Activated T-cell treated with anti-CD3 and anti-CD28 coated beads for 4 hours (primary cell): ENCODE measurements at regions not wholly inside any gene's neighbourhood (a gene's known extent, or its start where the extent isn't known, plus 50 kb on each side); places are given as distances from the start of the nearest gene placed in this dataset.
"Not testable (repeated sequence)": the region's sequence is repeated elsewhere in the genome, so short reads cannot be mapped to it uniquely, and the experiment has no call there.

Experiments
- DNase-seq: peaks from one replicate; pipeline ENCODE4 v3.0.0-alpha.2; 2020

DNA sequence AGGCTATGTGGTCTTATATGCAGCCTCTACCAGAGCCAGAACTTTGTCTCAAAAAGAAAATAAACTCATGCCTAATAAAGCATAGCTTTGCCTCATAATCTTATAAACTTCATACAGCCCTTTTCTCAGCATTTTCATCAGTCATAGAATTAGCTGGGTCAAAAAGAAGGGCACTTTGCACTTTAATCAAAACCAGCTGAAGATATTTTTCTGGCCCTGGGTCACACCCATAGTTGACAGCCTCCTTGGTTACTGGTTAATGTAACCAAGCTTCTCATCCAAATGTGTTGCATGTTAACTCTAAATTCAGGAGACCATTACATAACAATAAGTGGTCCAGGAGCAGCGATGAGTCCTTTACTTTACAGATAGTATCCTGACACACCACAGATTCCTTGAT lies 558.2 kb downstream of the FLRT2 start:
- no peak for DNase-seq

DNA sequence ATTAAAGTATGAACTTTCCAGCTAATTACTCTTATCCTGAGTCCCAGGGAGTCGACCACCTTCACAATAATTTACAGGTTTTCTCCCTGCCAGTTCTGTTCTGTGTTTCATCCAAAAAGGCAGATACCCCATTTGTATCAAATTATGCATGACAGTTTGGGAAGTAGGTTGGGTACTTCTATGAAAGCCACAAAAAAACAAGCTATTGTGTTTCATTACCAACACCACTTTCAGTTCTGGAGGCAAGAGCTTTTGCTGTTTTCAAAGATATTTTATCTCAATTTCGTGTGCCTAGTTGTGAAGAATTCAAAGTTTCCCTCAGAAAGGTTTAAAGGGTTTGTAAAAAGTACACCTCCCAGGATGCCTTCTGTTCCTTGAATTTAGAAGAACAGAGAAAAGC lies 557.4 kb downstream of the FLRT2 start:
- DNase-seq: no peak

DNA sequence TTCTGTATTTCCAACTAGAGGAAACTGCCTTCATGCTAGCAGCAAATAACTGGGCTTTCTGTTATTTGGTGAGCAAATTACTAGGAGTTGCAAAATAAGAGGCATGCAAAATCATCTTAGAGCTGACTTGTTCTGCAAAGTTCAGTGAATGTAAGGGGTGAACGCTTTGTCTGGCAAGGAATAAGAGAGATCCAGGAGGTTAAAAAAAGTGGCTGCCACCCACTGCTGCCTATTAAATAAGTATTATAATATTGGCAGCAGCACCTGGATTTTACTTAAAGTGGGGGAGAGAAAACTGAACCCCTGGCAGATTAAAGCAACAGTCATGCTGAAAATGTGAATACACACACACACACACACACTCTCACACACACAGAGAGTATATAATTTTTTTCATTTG lies 557.0 kb downstream of the FLRT2 start:
- no peak for DNase-seq

DNA sequence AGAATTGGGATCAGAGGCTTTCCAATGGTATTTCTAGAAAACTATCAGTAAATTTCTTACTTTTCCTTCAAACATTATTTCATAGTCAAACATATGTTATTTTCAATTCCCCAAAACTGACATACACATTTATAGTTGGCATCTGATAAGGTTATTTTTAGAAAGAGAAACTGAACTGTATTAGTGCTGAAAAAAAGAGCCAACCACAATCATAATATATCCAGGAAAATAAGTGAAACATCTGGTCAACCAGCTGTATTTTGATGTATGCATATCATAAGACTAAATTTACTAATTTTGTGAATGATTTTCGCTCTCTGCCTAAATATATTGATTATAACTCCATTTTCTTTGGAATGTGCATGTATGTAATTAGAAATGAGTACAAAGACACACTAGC lies 554.2 kb downstream of the FLRT2 start:
- DNase-seq: no peak

DNA sequence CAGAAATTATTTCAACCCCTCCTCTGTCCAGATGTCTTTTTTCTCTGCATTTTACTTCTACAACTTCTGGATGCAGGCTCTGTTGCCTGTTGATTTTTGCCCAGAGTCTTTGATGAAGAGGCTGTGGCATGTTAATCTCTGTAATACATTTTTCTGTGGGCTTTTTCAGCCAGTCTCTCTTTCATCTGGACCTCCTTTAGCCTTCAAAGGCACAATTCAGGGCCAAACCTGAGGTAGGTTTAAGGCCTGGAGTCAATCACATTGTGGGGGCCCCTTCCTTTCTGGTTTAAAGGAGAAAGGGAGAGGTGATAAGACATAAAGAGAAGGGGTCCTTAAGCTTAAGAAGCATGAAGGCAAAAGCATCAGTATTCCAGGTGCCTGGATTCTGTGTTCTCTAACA lies 553.7 kb downstream of the FLRT2 start:
- no peak for DNase-seq

DNA sequence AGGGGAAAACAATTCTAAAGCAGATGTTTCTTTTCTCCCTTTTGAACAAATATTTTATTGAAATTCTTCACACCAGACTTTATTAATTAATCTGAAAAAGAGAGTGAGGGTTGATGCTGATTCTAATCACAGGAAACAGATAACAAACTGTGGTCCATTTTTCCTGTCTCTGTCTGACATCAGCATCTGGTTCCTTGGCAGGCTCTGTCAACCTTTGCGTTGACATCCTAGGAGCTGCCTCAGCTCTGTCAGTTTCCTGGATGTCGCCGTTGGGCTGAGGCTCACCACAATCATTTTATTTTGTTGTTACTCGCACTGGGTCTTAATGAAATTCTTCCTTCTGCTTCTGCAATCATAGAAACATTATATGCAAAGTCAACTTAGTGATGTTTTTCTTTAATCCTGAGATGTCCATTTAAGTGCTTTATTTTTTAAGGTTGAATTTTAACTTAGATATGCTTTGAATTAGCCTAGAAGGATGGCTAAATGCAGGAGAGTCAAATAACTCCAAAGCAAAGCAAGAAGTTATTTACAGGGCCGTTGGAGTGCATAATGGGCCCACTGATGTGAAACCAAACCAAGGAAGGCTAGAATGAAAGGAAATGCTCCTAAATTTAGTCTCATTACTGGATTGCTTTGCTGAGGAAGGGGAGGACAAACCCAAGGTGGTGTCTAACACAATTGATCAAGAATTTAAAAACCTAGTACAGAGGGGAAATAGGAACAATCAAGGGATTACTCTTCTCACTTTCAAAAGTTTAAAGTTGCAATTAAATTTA lies 542.4 kb downstream of the FLRT2 start:
- DNase-seq: no peak

DNA sequence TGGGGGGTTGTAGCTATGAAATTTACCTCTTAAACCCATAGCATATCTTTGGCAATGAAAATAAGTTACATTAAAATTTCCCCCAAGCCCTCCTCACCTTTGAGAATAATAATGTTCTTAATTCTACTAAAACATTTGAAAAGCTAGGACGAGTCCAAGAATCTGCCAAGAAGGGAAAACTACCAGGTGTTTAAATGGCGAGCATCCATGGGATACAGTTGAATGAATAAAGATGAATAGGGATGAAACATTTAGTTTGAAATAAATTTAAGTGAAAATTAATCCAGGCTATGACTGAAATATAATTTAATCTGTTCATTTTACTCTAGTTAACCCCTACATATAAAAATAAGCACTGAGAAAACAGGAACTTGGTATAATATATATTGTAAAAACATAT lies 536.7 kb downstream of the FLRT2 start:
- DNase-seq: no peak

DNA sequence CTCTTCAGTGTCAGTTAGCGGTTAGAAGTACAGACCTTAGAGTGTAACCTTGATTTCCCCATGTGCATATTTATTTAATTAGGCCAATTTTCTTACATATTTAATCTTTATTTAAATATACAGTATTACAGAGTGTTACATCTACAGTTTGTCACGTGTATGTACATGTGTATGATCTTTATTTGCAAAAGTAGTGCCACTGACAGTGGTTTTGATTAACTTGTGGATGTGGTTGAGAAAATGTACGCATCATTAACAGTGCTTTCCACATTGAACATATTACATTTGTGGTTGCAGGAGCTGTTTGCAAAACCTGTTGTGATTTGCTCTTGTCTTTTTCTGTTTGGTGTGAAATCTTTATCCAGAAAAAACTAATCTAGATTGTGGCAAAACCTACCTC lies 535.5 kb downstream of the FLRT2 start:
- no peak for DNase-seq

DNA sequence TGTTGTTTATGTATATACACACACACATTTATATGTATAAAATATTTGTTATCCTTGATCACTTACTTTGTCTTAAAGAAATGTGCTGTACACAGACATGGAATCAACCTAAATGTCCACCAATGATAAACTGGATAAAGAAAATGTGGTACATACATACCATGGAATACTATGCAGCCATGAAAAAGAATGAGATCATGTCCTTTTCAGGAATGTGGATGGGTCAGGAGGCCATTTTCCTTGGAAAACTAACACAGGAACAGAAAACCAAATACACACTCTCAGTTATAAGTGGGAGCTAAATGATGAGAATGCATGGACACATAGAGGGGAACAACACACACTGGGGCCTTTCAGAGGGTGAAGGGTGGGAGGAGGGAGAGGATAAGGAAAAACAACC lies 534.7 kb downstream of the FLRT2 start:
- not testable (repeated sequence) for DNase-seq

DNA sequence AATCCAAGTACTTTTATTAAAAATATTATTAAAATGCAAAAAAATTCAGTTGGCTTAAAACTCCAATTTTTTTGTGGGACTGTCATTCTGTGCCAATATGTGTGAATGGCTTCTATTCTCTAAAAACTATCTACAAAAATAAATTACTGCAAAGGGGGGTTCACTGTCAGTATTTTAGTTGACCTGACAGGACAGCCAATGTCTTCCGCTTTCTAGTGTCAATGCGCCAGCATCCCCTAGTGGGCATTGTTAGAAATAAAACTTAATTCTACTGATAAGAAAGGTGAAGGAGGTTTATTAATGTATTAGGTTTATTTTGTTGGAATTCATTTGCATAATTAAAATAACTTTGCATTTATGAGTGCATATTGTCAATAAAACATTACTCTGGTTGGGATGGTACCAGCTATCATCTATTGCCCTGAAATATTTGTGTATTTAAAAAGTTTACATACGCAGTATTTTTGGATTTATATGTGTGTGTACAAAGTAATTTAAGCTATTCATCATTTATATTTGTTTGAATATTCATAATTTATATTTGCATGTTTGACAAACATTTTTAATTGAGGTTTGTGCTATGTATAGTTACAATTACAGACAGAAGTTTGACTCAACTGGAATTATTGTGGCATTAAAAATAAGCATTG lies 527.2 kb downstream of the FLRT2 start:
- no peak for DNase-seq

DNA sequence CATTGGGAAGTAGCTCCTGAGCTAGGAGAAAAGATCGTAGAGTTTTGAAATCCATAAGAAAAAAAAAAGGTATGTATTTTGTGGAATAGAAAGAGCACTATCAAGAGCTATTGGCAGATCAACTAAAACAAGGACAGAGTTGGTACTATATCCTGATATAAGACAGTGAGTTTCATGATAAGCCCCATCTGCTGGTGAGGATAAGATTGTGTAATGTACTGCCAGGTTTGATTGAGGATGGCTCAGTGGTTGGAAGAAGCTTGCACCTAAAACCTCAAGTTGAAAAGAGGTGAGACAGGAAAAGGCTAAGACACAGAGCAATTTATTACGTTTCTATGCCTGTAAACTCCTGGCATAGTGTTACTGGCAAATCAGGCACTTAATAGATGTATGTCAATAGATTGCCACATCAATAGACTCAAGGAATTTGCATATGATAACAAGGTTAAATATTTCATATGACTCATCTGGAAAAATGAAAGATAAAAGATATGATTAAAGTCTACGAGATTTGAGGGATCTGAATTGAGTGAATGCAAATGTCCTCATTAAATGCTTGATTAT lies 525.6 kb downstream of the FLRT2 start:
- DNase-seq: no peak

DNA sequence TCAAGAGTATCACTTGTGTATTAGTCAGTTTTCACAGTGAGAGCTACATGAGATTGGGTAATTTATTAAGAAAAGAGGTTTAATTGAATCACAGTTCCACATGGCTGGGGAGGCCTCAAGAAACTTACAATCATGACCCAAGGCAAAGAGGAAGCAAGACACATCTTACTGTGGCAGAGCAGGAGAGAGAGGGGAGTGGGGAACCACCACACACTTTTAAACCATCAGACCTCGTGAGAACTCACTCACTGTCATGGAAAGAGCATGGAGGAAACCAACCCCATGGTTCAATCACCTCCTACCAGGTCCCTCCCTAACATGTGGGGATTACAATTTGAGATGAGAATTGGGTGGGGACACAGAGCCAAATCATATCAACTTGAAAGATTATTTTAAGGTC lies 522.9 kb downstream of the FLRT2 start:
- DNase-seq: no peak

DNA sequence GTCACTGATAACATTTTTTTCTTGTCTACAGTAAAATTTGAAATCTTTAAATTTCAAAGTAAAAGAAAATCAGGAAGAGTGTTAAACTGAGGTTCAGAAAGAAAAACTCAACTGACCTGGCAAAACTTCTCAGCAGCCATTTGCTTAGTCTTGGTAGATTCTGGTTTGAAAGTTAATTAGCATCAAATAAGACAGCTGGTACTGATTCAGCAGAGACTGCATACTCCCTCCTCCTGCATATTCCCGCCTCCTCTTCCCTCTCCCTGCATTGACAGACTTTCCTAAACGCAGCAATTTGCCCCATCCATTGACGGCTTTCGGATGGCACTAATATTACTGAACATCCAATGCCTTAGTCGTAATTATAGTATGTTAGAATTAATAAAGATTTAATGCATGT lies 520.8 kb downstream of the FLRT2 start:
- no peak for DNase-seq

DNA sequence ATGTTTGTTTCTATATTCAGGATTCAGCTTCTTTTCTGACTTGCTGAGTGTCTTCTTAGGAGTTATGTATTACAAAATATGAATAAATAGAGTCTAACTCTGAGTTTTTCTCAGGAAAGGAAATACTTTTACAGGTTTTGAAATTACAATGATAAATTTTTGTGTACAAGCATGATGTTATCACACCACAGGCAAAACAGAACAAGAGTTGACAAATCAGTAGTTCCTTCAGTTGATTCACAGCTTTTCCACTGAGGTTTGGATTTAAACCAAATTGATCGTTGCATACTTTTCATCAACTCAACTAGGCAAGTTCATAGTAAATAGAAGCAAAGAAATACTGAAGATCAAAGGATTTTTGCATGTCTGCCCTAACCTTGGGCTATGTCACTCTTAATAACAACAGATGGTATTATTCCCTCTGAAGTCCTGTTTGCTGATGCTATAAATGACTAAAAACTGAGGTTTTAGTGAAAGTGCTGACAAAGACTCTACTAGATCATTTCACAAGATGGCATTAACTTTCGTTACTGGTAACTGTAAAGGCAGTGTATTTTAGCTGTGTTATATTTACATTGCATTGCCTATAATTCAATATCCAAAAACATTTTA lies 520.2 kb downstream of the FLRT2 start:
- no peak for DNase-seq

DNA sequence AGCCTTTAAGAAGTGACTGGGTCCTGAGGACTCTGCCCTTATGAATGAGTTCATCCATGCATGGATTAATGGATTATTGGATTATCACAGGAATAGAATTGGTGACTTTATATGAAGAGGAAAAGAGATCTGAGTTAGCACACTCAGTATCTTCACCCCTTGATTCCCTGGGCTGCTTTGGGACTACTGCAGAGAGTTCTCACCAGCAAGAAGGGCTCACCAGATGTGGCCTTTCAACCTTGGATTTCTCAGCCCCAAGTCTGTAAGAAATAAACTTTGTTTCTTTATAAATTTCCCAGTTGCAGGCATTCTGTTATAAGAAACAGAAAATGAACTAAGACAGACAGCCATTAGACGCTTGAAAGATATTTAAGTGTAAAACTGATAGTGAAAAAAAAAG lies 509.2 kb downstream of the FLRT2 start:
- no peak for DNase-seq

DNA sequence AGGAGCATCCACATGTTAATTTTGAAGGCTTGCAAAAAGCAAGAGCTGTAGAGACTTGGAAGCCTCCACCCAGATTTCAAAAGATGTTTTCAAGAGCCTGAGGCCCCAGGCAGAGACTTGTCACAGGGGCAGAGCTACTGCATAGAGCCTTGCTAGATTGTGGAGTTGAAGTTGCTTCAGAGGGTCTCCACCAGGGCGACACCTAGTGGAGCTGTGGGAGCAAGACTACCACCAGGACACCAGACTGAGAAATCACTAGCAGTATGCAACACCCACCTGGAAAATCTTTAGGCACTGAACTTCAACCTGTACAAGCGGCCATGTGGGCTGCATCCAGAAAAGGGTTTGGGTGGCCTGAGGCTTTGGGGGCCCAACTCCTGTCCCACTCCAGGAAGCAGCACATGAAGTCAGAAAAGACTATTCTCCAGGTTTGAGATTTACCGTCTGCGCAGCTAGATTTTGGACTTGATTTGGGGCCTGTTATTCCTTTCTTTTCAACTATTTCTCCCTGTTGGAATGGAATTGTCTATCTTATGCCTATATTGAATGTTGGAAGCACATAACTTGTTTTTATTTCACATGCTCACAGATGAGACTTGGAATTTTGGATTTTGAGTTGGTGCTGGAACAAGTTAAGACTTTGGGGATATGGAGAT lies 508.6 kb downstream of the FLRT2 start:
- DNase-seq: peak; percentile 6

DNA sequence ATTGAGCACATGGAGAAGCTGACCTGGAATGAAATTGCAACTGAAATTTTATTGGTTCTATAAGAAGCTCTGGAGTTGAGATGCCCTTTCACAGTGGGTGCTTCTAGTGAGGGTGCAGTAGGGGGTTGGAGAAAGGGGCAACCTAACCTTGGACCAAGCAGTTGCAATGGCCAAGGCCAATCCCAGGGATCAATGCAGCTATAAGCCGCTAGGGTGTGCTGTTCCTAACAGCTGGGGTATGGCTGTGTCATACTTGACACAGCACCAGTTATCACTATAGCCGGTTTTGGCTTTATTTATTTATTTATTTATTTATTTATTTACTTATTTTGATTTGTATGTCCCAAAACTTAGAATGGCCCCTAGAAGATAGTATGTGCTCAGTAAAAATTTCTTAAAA lies 505.9 kb downstream of the FLRT2 start:
- no peak for DNase-seq

DNA sequence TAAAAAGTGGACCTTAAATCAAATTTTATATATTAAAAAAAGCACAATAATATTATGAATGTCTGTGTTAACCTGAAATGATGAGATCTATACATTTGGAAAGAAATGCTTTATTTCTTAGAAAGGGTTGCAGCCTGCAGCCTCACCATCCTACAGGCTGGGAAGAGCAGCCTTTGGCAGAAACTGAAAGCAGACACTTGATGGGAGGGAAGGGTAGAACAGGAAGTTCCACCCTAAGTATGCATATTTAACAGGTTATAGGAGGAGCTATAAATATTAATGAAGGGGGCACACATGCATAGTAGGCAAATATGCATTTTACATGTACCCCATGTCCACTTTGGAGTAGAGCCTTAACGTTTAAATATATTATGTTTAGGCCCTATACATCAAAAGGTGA lies 498.0 kb downstream of the FLRT2 start:
- no peak for DNase-seq

DNA sequence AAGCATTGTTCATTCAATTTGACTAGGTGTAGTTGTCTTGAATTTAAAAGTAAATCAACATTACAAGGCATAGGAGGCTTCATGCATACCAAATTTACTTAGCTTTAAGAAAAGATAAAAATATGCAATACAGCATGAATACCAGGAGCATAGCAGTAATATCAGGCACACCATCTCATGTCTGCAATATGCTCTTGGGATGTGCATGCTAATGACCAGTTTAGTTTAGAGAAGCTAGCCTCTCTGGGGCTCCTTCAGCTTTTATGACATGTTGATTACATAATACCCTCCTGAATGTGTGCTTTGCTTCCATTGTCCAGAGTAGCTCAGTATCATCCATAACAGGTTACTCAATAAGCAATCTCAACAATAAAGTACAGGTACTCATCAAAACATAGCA lies 497.2 kb downstream of the FLRT2 start:
- no peak for DNase-seq

DNA sequence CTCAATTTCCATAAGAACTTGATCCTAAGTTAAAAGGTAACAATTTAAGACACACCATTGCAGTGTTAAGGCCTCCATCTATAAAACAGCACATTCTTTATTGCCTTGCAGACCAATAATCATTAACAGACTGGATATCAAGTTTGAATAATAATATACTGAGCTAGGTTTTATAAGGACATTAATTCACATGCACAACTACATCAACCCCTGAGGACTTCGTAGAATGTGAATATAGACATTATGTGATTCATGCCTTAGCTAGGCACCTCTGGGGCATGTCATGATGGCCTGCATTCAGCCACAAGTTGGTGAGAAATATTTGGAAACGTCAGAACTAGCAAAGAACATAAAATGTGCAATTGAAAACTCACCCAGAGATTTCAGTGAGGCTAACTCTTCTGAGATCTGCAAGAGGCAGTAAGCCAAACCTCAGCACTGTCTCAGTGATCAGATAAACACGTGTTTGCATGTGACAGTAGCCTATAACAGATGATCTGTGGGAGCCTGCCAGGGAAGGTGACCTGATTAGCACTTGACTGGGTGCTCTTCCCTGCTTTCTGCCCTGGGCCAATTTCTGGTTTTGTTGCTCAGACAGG lies 492.2 kb downstream of the FLRT2 start:
- DNase-seq: no peak

DNA sequence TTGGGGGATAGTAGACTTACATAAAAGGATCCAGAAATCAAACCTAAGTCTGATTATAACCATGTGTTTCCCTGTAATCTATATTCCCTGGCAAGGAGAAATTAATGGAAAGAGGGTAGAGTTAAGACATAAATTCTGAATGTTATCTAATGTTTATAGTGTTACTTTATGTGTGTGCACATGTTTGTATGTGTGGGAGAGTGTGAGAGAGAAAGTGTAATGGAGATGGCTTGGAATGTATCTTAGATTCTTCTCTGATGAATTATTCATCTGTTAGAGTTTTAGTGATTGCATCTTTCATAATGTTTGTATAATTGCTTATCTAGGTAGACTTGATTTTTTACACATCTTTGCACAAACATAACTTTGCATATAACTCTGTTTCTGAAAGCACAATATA lies 490.9 kb downstream of the FLRT2 start:
- DNase-seq: no peak

DNA sequence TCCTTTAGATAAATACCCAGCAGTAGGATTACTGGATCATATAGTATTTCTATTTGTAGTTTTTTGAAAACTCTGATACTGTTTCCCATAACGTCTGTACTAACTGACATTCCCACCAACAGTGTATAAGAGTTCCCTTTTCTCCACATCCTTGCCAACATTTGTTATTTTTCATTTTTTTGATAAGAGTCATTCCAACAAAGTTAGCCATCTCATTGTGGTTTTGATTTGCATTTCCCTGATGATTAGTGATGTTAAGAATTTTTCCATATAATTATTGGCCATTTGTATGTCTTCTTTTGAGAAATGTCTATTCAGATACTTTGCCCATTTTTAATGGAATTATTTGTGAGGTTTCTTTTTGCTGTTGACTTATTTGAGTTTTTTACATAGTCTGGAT lies 486.0 kb downstream of the FLRT2 start:
- DNase-seq: no peak

DNA sequence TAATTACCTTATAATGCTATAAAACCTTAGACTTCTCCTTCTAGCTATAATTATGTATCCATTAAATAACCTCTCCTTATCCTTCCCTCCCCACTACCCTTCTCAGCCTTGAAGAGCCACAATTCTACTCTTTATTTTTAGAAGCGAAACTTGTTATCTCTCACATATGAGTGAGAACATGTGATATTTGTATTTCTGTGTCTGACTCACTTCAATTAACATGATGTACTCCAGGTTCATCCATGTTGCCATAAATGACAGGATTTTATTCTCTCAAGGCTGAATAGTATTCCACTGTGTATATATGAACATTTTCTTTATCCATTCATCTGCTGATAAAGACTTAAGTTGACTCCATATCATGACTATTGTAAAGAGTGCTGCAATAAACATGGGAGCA lies 485.6 kb downstream of the FLRT2 start:
- no peak for DNase-seq
